Panc1 (cell line): ENCODE measurements at regions not wholly inside any gene's neighbourhood (a gene's known extent, or its start where the extent isn't known, plus 50 kb on each side); places are given as distances from the start of the nearest gene placed in this dataset.

Source experiments
- ATAC-seq: fragments of 200-7000 bp; cut with Tn5 transposase; 2 replicates; pipeline ENCODE4 v1.9.1; 2020; ENCODE audit warnings: mild to moderate bottlenecking, moderate library complexity
- BruUV-seq: library from RNA; stranded (reverse); fragments of 400-500 nt; replicated peaks from 2 replicates; lab custom pipeline; 2021; lab: Mats Ljungman, UMichigan
- CTCF ChIA-PET: fragments of 300-600 bp; sonication (Branson Sonifier 250); formaldehyde crosslinking; loops from one replicate; lab custom pipeline; 2022; ENCODE audit warnings: antibody characterized with exemption; lab: Charles Lee
- POLR2A ChIA-PET: fragments of 300-600 bp; sonication (Branson Sonifier 250); formaldehyde crosslinking; loops from one replicate; lab custom pipeline; 2022; ENCODE audit warnings: antibody characterized with exemption; lab: Charles Lee
- DNase-seq: peaks from one replicate; pipeline ENCODE4 v3.0.0-alpha.2; 2010; ENCODE audit warnings: low read depth, low spot score
- H3K27ac ChIP-seq: 2 replicates; pipeline ENCODE4 v1.5.1; 2011; ENCODE audit warnings: mild to moderate bottlenecking, low read length, inconsistent platforms
- H3K27me3 ChIP-seq: fragments of 200-500 bp; sonication (Bioruptor generic); 2 replicates; pipeline ENCODE4 v1.6.0; 2014; ENCODE audit warnings: low read length, inconsistent platforms; ENCODE audit not compliant: control insufficient read depth, insufficient read depth
- H3K36me3 ChIP-seq: fragments of 200-500 bp; sonication (Bioruptor generic); 2 replicates; pipeline ENCODE4 v1.5.1; 2014; ENCODE audit warnings: inconsistent platforms, mild to moderate bottlenecking, low read length, moderate library complexity; ENCODE audit not compliant: control insufficient read depth, insufficient read depth
- H3K4me1 ChIP-seq: 2 replicates; pipeline ENCODE4 v1.5.1; 2011; ENCODE audit warnings: inconsistent platforms, mild to moderate bottlenecking, low read length, moderate library complexity; ENCODE audit not compliant: control insufficient read depth, insufficient read depth
- H3K4me3 ChIP-seq, 2 experiments: 2 replicates each; pipeline ENCODE4 v1.5.1; 2011 to 2012; ENCODE audit warnings: low read depth in 2 of 2, low read length in 2 of 2, mild to moderate bottlenecking in 2 of 2, inconsistent platforms in 1 of 2, moderate library complexity in 1 of 2
- H3K9me3 ChIP-seq: fragments of 200-500 bp; sonication (Bioruptor generic); 2 replicates; pipeline ENCODE4 v1.5.1; 2014; ENCODE audit warnings: low read depth, mild to moderate bottlenecking, inconsistent platforms, low read length, moderate library complexity; ENCODE audit not compliant: control insufficient read depth, insufficient read depth
- POLR2AphosphoS5 ChIP-seq: IDR thresholded peaks from 2 replicates; pipeline ENCODE4 v1.6.1; 2012; ENCODE audit warnings: mild to moderate bottlenecking, low read depth, low read length, moderate library complexity
- SIN3A ChIP-seq: IDR thresholded peaks from 2 replicates; pipeline ENCODE4 v1.6.1; 2012; ENCODE audit warnings: low read depth, mild to moderate bottlenecking, low read length, moderate library complexity, borderline replicate concordance; ENCODE audit not compliant: insufficient read depth
- TCF7L2 ChIP-seq: IDR thresholded peaks from 2 replicates; pipeline ENCODE4 v1.6.1; 2011; ENCODE audit warnings: mild to moderate bottlenecking, low read depth, low read length, inconsistent platforms
- in situ Hi-C: cut with HindIII; loops from 2 replicates; pipeline ENCODE4 v1.10.0; 2016; ENCODE audit warnings: low sequenced_read_pairs, low pct_unique_long_range_greater_than_20kb
- intact Hi-C: fragments of 100-400 bp; cut with micrococcal nuclease; formaldehyde crosslinking; loops from one replicate; pipeline ENCODE4 v1.10.0; 2022; ENCODE audit not compliant: unreplicated experiment
- TF ChIP-seq, protein P1 (sequence below): fragments of 450-650 bp; IDR thresholded peaks from 2 replicates; pipeline ENCODE4 v1.5.1; 2017; ENCODE audit warnings: mild to moderate bottlenecking
- TF ChIP-seq, protein P2 (sequence below), 2 experiments: IDR thresholded peaks; 2 replicates each; pipeline ENCODE4 v1.6.1; 2011 to 2012; ENCODE audit warnings: low read depth in 2 of 2, control low read depth in 1 of 2, low read length in 1 of 2, mild to moderate bottlenecking in 1 of 2, moderate library complexity in 1 of 2; ENCODE audit not compliant: insufficient read depth in 1 of 2

DNA sequence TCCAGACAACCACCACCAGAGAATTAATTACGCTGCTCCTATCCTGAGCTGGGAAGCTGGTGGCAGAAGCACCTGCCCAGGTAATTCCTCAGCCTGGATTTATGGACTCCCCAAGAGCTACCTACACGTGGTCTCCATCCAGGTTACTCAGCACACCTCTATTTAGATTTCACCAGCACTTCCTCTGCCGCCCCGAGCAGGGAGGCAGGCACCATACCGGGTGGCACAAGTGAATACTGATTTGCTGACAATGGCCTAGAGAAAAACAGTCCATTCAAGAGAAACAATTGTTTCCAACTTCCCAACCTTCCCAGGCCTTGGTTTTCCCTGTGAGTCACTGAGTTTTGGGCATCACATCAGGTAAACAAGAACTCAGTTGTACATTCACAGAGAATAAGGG is 134.3 kb downstream of the MATN1 start:
- ATAC-seq = no peak
- BruUV-seq = no TSS peak
- CTCF ChIA-PET = no interaction called here
- in situ Hi-C loops (no loop called here), intact Hi-C loops (no loop called here)
- Histone ChIP-seq H3K27ac (no peak overlapping the region), H3K27me3 (no peaks in the 10 kb centered on the region; the same call in 1 of the 2 replicates), H3K36me3 (no peaks in the 10 kb centered on the region), H3K4me3 (no peak overlapping the region), H3K4me1 (no peaks in the 10 kb centered on the region), H3K9me3 (no peaks in the 10 kb centered on the region)
- DNase-seq = no peak
- TF ChIP-seq, protein P1, sequence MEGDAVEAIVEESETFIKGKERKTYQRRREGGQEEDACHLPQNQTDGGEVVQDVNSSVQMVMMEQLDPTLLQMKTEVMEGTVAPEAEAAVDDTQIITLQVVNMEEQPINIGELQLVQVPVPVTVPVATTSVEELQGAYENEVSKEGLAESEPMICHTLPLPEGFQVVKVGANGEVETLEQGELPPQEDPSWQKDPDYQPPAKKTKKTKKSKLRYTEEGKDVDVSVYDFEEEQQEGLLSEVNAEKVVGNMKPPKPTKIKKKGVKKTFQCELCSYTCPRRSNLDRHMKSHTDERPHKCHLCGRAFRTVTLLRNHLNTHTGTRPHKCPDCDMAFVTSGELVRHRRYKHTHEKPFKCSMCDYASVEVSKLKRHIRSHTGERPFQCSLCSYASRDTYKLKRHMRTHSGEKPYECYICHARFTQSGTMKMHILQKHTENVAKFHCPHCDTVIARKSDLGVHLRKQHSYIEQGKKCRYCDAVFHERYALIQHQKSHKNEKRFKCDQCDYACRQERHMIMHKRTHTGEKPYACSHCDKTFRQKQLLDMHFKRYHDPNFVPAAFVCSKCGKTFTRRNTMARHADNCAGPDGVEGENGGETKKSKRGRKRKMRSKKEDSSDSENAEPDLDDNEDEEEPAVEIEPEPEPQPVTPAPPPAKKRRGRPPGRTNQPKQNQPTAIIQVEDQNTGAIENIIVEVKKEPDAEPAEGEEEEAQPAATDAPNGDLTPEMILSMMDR = no peak
- POLR2A ChIA-PET = no interaction called here

DNA sequence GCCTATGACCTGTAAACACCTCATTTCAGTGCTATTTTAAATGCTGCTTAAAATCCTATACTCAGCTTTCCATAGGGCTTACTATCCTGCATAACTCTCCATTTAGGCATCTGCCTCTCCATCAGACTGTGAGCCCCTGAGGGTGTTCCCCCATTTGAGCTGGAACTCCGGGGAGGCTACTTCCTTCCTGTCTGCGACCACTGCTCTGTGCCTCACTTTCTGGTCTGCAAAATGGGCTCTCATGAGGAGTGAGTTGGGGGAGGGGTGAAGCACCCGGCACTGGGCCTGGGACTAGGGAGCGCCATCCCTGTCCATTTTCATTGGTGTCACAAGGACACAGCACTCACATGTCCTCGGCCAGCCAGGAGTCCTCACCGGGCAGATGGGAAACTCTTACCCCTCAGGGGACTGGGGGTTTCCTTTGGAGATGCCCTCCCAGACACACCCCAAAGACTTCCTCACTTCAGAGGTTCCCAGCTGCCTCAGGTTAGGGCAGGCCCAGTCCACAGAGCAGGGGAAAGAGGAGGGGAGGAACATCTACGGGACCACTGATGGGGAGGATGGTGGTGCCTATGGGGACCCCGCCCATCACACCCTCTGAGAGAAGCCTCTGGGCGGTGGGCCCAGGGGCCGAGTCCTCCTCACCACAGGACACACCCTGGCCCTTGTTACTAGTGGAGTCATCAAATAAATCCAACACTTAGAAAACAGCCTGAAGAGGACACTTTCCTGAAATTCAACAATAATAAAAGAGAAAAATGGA is 134.9 kb downstream of the MATN1 start:
- no peak overlapping the region for H3K4me3 ChIP-seq
- intact Hi-C loops (no loop called here), in situ Hi-C loops (no loop called here)
- POLR2A ChIA-PET = no interaction called here
- ATAC-seq (no peak), DNase-seq (no peak)
- H3K27ac ChIP-seq = no peak overlapping the region
- TF ChIP-seq, protein P2, sequence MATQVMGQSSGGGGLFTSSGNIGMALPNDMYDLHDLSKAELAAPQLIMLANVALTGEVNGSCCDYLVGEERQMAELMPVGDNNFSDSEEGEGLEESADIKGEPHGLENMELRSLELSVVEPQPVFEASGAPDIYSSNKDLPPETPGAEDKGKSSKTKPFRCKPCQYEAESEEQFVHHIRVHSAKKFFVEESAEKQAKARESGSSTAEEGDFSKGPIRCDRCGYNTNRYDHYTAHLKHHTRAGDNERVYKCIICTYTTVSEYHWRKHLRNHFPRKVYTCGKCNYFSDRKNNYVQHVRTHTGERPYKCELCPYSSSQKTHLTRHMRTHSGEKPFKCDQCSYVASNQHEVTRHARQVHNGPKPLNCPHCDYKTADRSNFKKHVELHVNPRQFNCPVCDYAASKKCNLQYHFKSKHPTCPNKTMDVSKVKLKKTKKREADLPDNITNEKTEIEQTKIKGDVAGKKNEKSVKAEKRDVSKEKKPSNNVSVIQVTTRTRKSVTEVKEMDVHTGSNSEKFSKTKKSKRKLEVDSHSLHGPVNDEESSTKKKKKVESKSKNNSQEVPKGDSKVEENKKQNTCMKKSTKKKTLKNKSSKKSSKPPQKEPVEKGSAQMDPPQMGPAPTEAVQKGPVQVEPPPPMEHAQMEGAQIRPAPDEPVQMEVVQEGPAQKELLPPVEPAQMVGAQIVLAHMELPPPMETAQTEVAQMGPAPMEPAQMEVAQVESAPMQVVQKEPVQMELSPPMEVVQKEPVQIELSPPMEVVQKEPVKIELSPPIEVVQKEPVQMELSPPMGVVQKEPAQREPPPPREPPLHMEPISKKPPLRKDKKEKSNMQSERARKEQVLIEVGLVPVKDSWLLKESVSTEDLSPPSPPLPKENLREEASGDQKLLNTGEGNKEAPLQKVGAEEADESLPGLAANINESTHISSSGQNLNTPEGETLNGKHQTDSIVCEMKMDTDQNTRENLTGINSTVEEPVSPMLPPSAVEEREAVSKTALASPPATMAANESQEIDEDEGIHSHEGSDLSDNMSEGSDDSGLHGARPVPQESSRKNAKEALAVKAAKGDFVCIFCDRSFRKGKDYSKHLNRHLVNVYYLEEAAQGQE (IDR thresholded peaks at IDR 0.05; ENCODE audit: insufficient read depth in 1 of 2, low read depth in 2 of 2, low read length in 1 of 2) = no peak
- TF ChIP-seq TCF7L2 (no peak), SIN3A (no peak), POLR2AphosphoS5 (no peak)
- TF ChIP-seq, protein P1 = no peak
- no peaks in the 10 kb centered on the region; the same call in 1 of the 2 replicates for H3K27me3 ChIP-seq
- CTCF ChIA-PET = no interaction called here
- no peaks in the 10 kb centered on the region for H3K4me1 ChIP-seq
- no TSS peak for BruUV-seq
- no peaks in the 10 kb centered on the region for H3K9me3 ChIP-seq
- H3K36me3 ChIP-seq = no peaks in the 10 kb centered on the region
